ENCODE measurements at regions not wholly inside any gene's neighbourhood (a gene's known extent, or its start where the extent isn't known, plus 50 kb on each side); places are given as distances from the start of the nearest gene placed in this dataset.

DNA sequence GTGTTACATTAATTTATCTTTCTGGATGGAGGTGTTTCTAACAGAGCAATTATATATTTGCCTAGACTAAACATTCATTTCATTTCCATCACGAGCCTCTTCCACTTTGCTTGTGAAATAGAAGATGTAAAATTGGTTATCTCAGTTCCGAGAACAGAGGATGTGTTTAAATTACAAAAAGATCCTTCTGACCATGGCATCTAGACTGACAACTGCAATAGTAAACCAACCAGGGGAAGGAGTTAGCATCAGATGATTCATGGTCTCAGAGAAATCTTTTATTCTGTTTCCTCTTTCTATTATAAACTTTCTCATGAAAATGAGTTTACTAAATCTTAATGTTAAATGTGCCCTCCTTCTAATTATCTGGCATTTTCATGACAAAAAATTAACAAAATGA is 149.8 kb upstream of the WDR11 start:
- TF ChIP-seq, protein P1, sequence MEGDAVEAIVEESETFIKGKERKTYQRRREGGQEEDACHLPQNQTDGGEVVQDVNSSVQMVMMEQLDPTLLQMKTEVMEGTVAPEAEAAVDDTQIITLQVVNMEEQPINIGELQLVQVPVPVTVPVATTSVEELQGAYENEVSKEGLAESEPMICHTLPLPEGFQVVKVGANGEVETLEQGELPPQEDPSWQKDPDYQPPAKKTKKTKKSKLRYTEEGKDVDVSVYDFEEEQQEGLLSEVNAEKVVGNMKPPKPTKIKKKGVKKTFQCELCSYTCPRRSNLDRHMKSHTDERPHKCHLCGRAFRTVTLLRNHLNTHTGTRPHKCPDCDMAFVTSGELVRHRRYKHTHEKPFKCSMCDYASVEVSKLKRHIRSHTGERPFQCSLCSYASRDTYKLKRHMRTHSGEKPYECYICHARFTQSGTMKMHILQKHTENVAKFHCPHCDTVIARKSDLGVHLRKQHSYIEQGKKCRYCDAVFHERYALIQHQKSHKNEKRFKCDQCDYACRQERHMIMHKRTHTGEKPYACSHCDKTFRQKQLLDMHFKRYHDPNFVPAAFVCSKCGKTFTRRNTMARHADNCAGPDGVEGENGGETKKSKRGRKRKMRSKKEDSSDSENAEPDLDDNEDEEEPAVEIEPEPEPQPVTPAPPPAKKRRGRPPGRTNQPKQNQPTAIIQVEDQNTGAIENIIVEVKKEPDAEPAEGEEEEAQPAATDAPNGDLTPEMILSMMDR (IDR thresholded peaks at IDR 0.05; ENCODE audit: poor library complexity): no peak
- TF ChIP-seq EZH2 (IDR thresholded peaks at IDR 0.05; ENCODE audit: borderline replicate concordance): no peak
- TF ChIP-seq EZH2phosphoT487 (IDR thresholded peaks at IDR 0.05; ENCODE audit: low read depth, severe bottlenecking, unreplicated experiment): no peak

All from hepatocyte (in vitro differentiated cells).